Osteoblast (primary cell): ENCODE measurements at regions not wholly inside any gene's neighbourhood (a gene's known extent, or its start where the extent isn't known, plus 50 kb on each side); places are given as distances from the start of the nearest gene placed in this dataset.

Experiments
- DNase-seq: peaks from one replicate; pipeline ENCODE4 v3.0.0; 2011; ENCODE audit warnings: low spot score, mixed read lengths; ENCODE audit not compliant: insufficient read length; ENCODE audit errors: missing footprints
- H2AFZ ChIP-seq: 2 replicates; pipeline ENCODE4 v1.6.0; 2011; ENCODE audit warnings: mild to moderate bottlenecking, low read length
- H3K27ac ChIP-seq: 2 replicates; pipeline ENCODE4 v1.5.1; 2011; ENCODE audit warnings: mild to moderate bottlenecking, low read depth, low read length, moderate library complexity
- H3K27me3 ChIP-seq: 2 replicates; pipeline ENCODE4 v1.6.0; 2012; ENCODE audit warnings: mild to moderate bottlenecking, control low read depth, inconsistent platforms, low read length, moderate library complexity; ENCODE audit not compliant: insufficient read depth
- H3K36me3 ChIP-seq: 2 replicates; pipeline ENCODE4 v1.5.1; 2011; ENCODE audit warnings: mild to moderate bottlenecking, low read length, control low read depth, moderate library complexity; ENCODE audit not compliant: insufficient read depth
- H3K4me1 ChIP-seq: 2 replicates; pipeline ENCODE4 v1.5.1; 2011; ENCODE audit warnings: mild to moderate bottlenecking, low read length, control low read depth, moderate library complexity; ENCODE audit not compliant: insufficient read depth
- H3K4me2 ChIP-seq: 2 replicates; pipeline ENCODE4 v1.6.0; 2011; ENCODE audit warnings: mild to moderate bottlenecking, low read length; ENCODE audit not compliant: insufficient read depth
- H3K4me3 ChIP-seq: fragments of 200-600 bp; sonication (generic); 3 replicates; pipeline ENCODE4 v1.5.1; 2012; ENCODE audit warnings: mild to moderate bottlenecking, low read length, inconsistent platforms; ENCODE audit not compliant: insufficient read depth
- H3K79me2 ChIP-seq: 2 replicates; pipeline ENCODE4 v1.6.0; 2012; ENCODE audit warnings: mild to moderate bottlenecking, low read length, control low read depth, inconsistent platforms; ENCODE audit not compliant: insufficient read depth
- H3K9me3 ChIP-seq: 2 replicates; pipeline ENCODE4 v1.5.1; 2011; ENCODE audit warnings: low read depth, low read length, control low read depth
- H4K20me1 ChIP-seq: 2 replicates; pipeline ENCODE4 v1.6.0; 2012; ENCODE audit warnings: mild to moderate bottlenecking, low read length, control low read depth; ENCODE audit not compliant: insufficient read depth
- CTCF ChIP-seq: IDR thresholded peaks from 2 replicates; pipeline ENCODE4 v1.5.1; 2011; ENCODE audit warnings: mild to moderate bottlenecking, low read depth, low read length, moderate library complexity; ENCODE audit errors: extremely low read depth

GRCh38 chr6:90401933-90402830, 105.5 kb upstream of the BACH2 start:
- Histone ChIP-seq H3K4me2 (no peak overlapping the region), H3K27me3 (peaks cover 38% of the 10 kb centered on the region), H3K9me3 (no peaks in the 10 kb centered on the region), H3K4me3 (no peak overlapping the region), H4K20me1 (no peaks in the 10 kb centered on the region), H3K79me2 (no peaks in the 10 kb centered on the region), H3K36me3 (no peaks in the 10 kb centered on the region), H3K27ac (no peak overlapping the region), H2AFZ (no peak overlapping the region), H3K4me1 (peaks cover 9% of the 10 kb centered on the region)
- no peak for TF ChIP-seq CTCF
- no peak for DNase-seq

- H4K20me1 ChIP-seq, result no peaks in the 10 kb centered on the region
- no peak overlapping the region for H3K4me3 ChIP-seq
- no peak overlapping the region for H3K27ac ChIP-seq
- TF ChIP-seq CTCF, result no peak
- no peak overlapping the region for H2AFZ ChIP-seq
- no peaks in the 10 kb centered on the region for H3K9me3 ChIP-seq
- H3K79me2 ChIP-seq, result no peaks in the 10 kb centered on the region
- no peak overlapping the region for H3K4me2 ChIP-seq
- DNase-seq, result no peak
- H3K4me1 ChIP-seq, result peaks cover 9% of the 10 kb centered on the region
- H3K27me3 ChIP-seq, result peaks cover 52% of the 10 kb centered on the region
- H3K36me3 ChIP-seq, result no peaks in the 10 kb centered on the region
Observed at GRCh38 chr6:90399970-90400369, 103.3 kb upstream of the BACH2 start.

- Histone ChIP-seq H4K20me1 (no peaks in the 10 kb centered on the region), H3K4me3 (no peak overlapping the region), H2AFZ (no peak overlapping the region), H3K36me3 (no peaks in the 10 kb centered on the region), H3K4me1 (peaks cover 4% of the 10 kb centered on the region), H3K79me2 (no peaks in the 10 kb centered on the region), H3K27ac (no peak overlapping the region), H3K4me2 (no peak overlapping the region), H3K27me3 (peaks cover 67% of the 10 kb centered on the region), H3K9me3 (no peaks in the 10 kb centered on the region)
- no peak for TF ChIP-seq CTCF
- DNase-seq, result no peak
Observed at GRCh38 chr6:90397929-90398674, 101.5 kb upstream of the BACH2 start.

- no peak for TF ChIP-seq CTCF
- Histone ChIP-seq H3K4me3 (no peak overlapping the region), H3K36me3 (no peaks in the 10 kb centered on the region), H3K27ac (no peak overlapping the region), H4K20me1 (no peaks in the 10 kb centered on the region), H3K27me3 (peaks cover 67% of the 10 kb centered on the region), H3K4me2 (no peak overlapping the region), H2AFZ (no peak overlapping the region), H3K79me2 (no peaks in the 10 kb centered on the region), H3K4me1 (peaks cover 4% of the 10 kb centered on the region), H3K9me3 (no peaks in the 10 kb centered on the region)
- no peak for DNase-seq
Observed at GRCh38 chr6:90397047-90397446, 100.4 kb upstream of the BACH2 start.
